Mammary epithelial cell (primary cell): ENCODE measurements at regions not wholly inside any gene's neighbourhood (a gene's known extent, or its start where the extent isn't known, plus 50 kb on each side); places are given as distances from the start of the nearest gene placed in this dataset.

ENCODE experiments used
- EZH2 ChIP-seq: IDR thresholded peaks from 2 replicates; pipeline ENCODE4 v1.6.1; 2012; ENCODE audit warnings: low read length, inconsistent platforms, borderline replicate concordance
- TF ChIP-seq, protein P1 (sequence below), 2 donors: IDR thresholded peaks in 1 of 2; conservative IDR thresholded peaks in 1 of 2; 2 replicates each; pipeline ENCODE4 v1.5.1; 2011 to 2012; ENCODE audit warnings: inconsistent platforms in 2 of 2, low read length in 2 of 2, mild to moderate bottlenecking in 2 of 2, control low read depth in 1 of 2, low read depth in 1 of 2; ENCODE audit not compliant: insufficient read depth in 1 of 2; ENCODE audit errors: extremely low read depth in 1 of 2

DNA sequence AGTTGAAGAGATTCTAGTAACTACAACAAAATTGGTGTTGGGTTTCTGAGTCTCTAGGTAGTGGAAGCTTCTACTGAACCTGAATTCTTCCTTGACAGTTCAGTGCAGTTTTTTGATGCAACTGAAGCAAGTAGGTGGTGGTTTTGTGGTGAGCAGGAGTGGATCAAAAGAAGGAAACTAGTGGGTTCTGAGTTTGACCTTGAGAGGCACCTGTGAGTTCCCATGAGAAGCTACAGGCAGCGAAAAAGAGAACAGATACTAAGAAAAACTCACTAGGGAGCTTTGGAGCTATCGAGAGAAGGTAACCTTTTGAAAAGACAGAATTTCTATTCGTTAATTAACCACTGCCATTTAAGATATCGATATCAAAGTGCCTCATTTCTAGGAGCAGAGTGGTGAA is 145.2 kb downstream of the PDHA2 start:
- TF ChIP-seq, protein P1, sequence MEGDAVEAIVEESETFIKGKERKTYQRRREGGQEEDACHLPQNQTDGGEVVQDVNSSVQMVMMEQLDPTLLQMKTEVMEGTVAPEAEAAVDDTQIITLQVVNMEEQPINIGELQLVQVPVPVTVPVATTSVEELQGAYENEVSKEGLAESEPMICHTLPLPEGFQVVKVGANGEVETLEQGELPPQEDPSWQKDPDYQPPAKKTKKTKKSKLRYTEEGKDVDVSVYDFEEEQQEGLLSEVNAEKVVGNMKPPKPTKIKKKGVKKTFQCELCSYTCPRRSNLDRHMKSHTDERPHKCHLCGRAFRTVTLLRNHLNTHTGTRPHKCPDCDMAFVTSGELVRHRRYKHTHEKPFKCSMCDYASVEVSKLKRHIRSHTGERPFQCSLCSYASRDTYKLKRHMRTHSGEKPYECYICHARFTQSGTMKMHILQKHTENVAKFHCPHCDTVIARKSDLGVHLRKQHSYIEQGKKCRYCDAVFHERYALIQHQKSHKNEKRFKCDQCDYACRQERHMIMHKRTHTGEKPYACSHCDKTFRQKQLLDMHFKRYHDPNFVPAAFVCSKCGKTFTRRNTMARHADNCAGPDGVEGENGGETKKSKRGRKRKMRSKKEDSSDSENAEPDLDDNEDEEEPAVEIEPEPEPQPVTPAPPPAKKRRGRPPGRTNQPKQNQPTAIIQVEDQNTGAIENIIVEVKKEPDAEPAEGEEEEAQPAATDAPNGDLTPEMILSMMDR (conservative IDR thresholded peaks at IDR 0.05 in 1 of 2, IDR thresholded peaks at IDR 0.05 in 1 of 2; ENCODE audit: extremely low read depth in 1 of 2, insufficient read depth in 1 of 2, low read depth in 1 of 2, low read length in 2 of 2), result no peak
- no peak for TF ChIP-seq EZH2
